NCI-H524 (cell line): ENCODE measurements at regions not wholly inside any gene's neighbourhood (a gene's known extent, or its start where the extent isn't known, plus 50 kb on each side); places are given as distances from the start of the nearest gene placed in this dataset.
A peak's percentile ranks its signal among the peaks of the same experiment; 100 is the strongest.
"Not testable (repeated sequence)": the region's sequence is repeated elsewhere in the genome, so short reads cannot be mapped to it uniquely, and the experiment has no call there.

ENCODE experiments used
- DNase-seq, 2 experiments: peaks; one replicate each; lab custom pipeline; 2025; lab: John Stamatoyannopoulos, UW

DNA sequence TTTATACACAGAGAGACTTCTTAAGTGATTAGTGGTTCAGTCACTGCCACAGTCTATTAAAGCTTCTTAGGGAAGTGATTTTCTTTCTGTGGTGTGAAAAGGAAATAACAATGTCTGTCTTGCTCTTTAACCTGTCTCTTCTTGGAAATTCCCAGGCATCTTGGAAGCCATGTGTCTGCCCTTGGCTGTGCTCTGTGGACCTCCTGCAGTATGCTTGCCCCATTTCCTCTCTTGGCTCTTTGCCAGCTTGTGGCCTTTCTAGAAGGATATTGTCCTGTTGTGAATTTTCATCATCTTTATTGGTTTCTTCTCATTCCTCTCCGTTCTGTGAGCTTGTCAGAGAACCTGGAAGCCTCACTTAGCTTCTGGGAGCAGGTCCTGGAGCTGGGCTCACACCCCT lies 338.4 kb upstream of the C2CD4B start:
- DNase-seq, result no peak

DNA sequence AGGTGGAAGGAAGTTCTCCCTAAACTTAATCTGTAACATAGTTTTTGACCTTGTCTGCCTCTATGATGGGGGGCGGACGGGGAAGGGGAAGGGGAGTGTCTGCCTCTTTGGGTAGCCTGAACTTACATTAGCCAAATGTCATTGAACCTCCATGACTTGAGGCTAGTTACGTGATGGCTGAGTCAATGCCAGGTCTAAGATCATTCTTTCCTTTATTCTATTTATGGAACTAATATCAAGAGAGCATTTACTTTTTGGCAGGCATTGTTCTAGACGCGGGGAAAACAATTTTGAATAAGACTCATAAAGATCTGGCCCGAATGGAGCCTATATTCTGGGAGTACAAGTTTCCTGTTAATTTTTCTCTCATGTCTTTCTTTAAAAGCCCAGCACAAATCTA lies 340.7 kb upstream of the C2CD4B start:
- DNase-seq, result no peak

DNA sequence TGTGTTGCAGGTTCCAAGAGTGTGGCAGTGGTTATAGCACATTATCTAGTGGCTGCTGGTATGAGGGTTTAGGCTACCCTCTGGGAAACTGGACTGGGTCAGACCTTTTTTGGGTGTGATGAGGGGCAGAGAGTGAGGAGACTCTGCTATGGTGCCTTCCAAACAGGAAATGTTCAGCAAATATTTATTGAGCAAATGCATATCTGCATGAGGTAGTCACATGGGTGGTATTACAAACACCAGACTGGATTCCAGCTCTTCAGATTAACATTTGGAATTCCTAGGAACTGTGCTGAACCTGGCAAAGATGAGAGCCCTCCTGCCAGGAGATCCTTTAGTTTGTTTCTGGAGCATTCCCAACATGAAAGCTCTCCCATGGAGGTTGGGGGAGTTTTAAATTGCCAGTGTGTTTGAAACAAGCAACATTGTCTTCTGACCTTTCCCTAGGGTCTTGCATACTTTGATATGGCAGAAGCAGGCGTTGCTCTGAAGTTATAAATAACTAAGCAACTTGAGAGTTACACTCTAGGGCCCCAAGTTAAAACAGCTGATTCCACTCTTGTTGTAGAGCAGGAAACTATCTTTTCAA lies 341.2 kb upstream of the C2CD4B start:
- no peak for DNase-seq

DNA sequence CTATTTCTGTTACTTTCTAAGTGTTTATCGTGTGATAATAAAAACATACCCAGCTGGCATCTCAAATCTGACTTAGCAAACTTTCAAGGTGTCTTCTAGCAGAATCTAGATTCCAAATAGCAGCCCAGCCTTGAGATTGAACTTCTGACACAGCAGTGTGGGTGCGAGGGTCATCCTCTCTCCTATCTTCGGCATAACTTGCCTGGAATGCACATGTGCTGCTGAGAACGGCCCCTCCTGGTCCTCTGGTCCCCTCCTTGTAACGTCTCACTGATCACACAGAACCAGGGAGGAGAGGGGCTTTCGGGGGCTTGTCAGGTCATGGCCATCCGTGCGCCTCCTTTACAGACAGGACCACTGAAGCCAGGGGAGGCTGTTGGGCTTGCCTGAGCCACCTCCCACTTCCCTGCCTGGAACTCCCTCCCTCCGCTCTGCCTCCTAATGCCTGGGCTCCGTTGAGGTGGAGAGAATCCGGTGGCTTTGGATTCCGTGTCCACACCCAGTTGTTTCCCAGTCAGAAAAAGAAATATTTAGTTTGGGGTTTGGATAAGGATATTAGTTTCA lies 344.4 kb upstream of the C2CD4B start:
- DNase-seq, result no peak

DNA sequence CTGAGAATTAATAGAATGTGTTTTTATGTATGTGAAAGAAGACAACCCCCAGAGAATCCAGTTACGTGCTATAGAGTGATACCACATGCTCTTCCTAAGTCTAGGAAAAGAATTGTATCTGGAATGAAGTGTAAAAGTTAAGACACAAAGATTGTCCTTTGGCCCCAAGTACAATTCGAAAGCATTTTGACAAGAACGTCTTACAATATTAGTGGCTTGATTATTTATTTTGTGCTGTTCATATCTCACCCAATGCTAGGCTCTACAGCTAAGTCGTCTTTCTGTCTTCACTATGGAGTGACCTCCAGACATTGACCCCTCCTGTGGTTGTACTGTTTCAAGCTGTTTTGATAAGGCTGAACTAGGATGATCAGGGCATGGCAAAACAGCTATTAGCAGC lies 345.7 kb upstream of the C2CD4B start:
- DNase-seq, result no peak

DNA sequence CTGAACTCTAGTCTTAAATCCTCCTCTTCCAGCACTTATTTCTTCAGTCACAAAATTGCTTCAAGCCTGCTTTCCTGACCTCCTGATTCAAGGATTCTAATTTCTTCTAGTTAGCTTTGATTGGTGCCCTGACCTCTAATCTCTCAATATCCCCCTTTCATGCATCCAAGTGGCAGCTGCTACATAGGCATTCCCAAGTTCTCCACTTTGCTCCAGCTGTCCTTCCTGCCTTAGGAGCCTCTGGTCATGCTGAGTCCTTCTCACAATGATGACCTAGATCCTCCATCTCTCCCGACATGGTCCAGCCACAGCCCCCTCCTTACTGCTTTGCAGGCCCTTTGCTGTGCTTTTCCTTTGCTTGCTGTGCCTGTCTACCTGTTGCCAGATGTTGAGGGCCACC lies 347.8 kb upstream of the C2CD4B start:
- DNase-seq, result peak in 1 of 2 experiments; percentile 68

DNA sequence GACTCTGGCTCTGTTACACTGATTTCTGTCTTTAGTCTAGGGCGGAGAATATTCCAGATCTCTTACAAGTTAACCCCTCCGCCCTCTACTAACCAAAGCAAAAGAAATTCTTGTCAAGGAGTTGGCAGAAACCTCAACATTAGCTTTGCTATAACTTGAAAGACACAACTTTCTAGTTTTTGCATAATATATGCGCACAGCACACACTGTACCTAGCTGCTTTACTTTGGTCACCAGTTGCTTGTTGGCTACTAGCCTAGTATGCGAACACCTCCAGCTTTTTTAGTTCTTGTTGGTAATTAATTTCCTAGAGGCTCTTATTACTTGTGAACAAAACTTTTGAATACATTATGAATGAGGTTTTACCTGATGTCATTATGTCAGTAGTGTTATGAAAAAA lies 348.8 kb upstream of the C2CD4B start:
- no peak for DNase-seq

DNA sequence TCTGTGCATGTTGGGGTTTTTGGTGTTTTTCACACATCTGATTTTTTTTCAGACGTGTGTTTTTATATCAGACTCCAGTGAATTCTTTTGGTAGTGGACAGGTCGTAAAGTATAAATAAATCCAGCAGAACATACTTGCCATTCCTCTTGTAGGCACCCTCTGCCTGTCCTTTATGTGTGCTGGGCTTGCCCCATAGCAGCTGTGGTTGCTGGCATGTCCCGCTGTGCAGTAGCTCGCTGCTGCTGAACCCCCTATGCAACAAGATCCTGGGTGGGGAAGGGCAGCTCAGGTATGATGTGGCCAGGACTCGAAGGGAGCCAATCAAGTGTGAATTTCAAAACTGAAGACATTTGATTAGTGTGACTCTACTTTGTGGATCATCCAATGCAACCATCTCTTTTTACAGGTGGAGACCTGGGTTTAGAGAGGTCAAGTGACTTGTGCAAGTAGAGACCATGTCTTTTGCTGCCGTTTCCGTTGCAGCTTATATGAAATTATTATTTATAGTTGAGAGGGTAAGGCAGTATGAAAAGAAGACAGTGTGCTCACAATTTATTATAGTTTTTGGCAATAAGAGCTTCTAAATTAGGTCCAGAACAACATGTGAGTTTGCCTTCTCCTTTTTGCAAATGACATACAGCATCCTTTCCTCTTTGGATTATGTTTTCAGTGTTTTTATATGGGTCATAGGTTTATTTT lies 350.8 kb upstream of the C2CD4B start:
- no peak for DNase-seq

DNA sequence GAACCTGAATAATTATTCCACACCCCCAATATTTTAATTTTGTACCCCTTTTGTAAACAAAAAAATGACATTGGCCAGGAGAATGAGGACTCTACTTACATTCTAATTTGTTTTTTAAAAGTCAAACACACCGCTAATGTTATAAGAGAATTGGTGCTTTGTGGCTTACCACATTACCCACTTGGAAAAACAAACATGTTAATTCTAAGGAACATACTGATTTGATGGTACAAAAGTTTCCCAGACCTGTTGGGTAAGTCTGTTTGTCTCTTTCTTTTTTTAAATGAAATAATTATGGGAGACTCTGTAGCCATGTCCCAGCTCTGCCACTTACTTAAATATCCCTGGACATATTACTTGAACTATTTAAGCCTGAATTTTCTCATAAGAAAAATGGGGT lies 352.5 kb upstream of the C2CD4B start:
- DNase-seq, result no peak

DNA sequence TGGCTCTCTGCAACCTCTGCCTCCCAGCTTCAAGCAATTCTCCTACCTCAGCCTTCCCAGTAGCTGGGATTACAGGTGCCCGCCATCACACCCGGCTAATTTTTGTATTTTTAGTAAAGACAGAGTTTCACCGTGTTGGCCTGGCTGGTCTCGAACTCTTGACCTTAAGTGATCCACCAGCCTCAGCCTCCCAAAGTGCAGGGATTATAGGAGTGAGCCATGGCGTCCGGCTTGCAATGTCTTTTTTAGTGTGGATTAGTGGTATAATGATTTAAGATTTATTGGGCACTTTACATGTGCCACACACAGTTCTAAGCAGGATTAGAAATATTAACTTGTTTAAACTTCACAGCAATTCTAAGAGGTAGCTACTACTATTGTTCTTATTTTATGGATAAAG lies 353.6 kb upstream of the C2CD4B start:
- not testable (repeated sequence) for DNase-seq

DNA sequence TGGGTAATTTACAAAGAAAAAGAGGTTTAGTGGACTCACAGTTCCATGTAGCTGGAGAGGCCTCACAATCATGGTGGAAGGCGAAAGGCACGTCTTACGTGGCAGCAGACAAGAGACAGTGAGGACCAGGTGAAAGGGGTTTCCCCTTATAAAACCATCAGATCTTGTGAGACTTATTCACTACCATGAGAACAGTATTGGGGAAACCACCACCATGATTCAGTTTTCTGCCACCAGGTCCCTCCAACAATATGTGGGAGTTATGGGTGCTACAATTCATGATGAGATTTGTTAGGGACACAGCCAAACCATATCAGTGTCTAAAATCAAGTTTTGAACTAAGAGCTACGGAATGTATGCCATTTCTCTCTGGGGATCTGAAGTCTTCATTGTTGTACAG lies 354.8 kb upstream of the C2CD4B start:
- no peak for DNase-seq

DNA sequence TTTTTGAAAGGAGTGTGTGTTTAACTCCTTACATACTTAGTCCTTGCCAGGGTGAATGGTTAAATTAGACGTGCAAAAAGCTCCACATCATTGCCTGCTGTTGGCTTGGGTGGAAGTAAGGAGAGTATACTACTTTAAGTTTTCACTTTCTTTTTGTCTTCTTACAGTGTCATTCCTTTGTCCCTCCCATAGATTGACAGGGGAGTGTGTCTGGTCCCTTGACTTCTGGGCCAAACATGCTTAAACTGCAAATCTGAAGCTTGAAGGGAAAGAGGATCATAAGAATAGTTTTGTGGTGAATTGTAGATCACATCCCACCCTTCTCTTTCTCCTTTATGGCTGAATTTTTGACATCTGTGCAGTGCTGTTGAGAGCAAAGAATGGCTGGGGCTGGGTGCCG lies 355.8 kb upstream of the C2CD4B start:
- no peak for DNase-seq

DNA sequence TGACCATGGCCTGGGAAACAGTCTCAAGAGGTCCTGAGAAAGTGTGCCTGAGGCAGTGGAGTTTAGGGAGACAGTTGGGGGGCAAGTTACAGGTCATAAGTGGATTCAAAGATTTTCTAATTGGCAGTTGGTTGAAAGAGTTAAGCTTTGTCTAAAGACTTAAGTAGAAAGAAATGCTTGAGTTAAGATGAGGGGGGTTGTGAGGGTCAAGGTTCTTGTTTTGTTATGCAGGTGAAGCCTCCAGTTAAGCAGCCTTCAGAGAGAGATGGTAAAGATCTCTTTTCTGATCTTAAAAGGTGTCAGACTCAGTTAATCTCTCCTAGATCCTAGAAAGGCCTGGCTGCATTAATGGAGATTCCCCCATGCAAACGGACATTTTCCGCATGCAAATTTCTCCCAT lies 356.3 kb upstream of the C2CD4B start:
- DNase-seq, result no peak

DNA sequence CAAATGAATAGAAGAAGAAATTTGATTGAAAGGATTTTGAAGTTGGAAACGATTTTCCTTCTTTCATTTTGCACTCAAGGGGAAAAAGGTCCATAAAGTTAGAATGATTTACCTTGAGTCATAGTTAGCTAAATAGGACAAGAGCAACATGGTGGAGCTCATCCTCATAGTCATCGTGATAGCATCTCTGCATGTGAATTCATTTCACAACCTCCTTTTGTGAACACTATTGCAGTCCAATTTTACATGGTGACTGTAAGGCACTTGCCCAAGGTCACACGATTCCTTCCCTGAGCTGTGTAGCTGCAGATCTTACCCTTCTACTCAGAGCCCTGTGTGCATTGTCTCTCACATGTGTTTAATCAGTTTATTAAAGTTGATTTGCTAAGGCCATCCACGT lies 359.8 kb upstream of the C2CD4B start:
- DNase-seq, result no peak

DNA sequence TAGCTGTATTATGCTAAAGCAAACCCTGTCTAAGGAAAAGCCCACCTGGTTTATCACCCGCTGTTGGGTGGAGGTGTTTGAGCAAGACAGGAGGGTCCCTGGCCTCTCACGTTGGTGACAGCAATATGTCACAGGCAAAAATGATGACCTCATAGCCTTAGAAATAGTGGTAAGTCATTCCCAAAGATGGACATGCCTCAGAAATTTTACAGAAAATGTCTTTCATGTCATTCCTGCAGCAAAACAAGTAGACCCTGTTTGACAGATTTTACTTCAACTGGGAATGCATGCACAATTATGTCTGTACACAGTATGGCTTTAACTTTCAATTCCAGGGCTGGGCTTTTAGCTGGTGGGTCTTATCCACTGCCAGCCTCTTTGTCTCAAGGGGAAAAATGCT lies 362.3 kb upstream of the C2CD4B start:
- DNase-seq, result no peak

DNA sequence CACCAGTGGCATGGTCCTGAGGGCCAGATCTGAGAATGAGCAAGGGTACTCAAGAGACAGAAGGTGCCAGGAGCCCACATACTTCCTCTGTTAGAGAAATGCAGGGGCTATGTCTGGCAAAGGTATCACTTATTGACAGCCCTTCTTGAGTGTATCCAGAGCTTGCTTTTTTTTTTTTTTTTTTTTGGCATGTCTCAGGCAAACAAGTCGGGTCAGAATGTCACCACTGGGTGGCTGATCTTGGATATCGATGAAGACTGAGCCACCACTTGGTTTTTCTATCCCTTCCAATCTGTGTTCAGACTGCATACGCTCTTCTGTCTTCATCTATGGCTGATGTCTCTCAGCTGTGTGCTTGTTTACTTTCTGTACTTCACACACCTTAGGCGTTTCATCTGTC lies 363.4 kb upstream of the C2CD4B start:
- DNase-seq, result no peak

DNA sequence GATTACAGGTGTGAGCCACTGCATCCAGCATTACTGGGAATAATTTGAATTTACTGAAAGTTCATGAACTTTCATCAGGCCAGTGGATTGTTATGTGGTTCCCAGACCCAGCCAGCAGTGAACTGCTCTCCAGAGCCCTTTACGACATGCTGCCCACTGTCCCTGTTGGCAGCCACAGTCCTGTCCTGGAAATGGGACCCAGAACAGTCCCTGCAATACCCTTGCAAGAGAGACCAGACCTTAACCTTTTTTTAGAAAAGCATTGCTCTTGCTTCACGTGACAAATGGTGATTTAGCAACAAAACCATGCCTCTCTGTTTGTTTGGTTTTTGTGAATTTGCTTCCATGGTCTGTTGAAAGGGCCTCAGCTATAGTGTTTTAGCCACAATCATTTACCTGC lies 367.3 kb upstream of the C2CD4B start:
- no peak for DNase-seq

DNA sequence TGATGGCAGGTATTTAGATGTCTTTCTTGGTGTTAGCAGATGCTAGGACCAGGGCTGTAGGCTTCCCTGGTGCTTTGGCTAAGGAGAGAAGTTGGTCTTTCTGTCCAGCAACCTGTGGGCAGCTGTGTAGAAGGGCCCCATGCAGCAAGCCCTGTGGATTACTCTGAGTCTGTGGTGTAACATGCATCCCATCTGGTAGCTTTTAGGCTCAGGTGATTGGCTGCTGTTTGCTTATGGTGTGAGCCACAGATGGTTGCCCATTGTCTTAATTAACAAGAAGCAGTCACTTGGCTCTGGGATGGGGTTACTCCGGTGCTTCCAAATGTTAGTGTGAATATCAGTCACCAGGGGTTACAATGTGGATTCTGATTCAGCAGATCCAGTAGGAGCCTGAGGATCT lies 368.6 kb upstream of the C2CD4B start:
- DNase-seq, result peak; percentile 97 to 99

DNA sequence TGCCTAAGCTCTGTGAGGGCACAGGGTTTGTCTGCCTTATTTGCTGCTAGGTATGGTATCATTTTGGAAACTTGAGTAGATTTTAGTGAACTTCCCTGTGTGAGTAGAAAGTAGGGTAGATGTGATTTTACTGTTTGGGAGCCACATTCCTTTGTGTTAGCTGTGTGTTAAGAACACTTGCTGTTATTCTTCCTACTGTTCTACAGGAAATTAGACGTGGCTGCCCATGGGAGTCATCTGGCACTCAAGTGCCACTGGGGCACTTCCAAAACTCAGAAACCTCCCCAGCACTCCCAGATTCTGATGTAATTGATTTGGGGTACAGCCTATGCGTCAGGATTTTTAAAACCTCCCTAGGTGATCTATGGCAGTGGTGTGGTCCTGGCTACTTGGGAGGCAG lies 369.9 kb upstream of the C2CD4B start:
- DNase-seq, result no peak

DNA sequence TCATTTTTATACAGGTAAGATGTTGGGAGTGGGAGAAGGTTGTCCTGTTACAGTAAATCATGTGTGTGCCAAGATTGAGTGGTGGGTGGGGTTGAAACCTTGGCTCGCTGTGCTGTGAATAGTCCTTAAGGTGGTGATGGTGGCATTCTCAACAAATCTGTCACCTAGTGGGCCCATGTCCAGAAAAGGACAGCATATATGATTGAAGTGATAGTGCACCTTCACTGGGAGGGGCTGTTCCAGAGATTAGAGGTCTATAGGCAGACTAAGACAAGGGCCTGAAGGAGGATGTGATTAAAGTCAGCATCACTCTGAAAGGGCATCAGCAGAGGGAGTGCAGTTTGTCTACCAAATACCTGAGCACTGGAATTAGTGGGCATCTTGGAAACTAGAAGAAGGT lies 374.2 kb upstream of the C2CD4B start:
- DNase-seq, result no peak

DNA sequence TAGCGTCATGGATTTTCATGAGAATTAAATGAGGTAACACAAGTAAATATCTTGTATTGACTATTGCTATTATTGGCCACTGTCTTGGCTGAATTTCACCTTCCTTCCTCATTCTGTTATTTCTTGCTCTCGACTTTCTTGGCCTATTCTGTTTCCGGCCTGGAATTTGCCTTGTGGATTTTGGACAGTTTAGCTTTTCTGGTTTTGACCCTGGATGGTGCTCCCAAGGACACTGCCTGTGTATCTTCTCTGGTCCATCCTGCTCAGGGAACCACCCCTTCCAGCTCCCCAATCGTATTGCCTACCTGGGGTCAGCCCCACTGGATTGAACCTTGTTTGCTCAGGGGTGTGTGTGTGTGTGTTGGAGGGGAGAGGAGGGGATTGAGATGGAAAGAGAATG lies 376.2 kb upstream of the C2CD4B start:
- DNase-seq, result no peak

DNA sequence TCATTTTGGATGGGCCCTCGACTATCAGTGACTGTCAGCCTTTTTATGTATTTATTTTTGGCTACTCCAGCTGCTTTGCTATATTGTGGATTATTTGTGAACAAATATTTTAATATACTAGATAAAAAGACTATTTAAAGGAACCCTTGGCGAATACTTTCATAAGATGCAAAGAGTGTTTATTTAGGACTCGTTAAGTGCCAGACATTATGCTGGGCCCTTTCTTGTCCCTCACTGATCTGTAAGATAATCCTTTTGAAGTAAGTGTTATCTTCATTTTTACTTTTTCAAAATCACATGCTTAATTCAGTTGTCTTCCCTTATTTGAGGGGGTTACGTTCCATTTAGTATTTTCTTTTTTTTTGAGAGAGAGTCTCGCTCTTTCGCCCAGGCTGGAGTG lies 376.8 kb upstream of the C2CD4B start:
- DNase-seq, result no peak

DNA sequence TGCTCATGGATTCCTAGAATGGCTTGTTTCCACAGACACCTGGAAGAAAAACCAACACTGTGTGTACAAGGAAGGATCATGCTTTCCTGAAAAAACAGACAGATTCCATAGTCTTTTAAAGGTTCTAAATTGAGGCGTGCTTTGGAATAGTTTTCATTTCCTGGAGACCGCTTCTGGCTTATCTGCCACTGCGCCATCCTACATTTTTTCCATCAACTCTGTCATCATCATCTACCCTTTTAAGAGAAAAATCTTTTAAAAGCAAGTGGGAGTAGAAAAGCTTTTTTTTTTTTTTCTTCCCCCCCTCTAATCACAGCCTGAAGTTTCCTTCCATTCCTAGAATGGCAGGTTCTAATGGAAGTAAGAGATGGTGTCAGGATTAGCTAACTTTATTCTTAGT lies 379.4 kb upstream of the C2CD4B start:
- no peak for DNase-seq
